ENCODE measurements at regions not wholly inside any gene's neighbourhood (a gene's known extent, or its start where the extent isn't known, plus 50 kb on each side); places are given as distances from the start of the nearest gene placed in this dataset.

- no peak overlapping the region for H3K27ac ChIP-seq (ENCODE audit: low read depth, low read length)
- DNase-seq (ENCODE audit: low read depth, low spot score) (no peak), ATAC-seq (no peak)
- BruUV-seq (replicated peaks), result no TSS peak
- H3K79me2 ChIP-seq (ENCODE audit: insufficient read depth, low read length), result no peaks in the 10 kb centered on the region
- H3K4me2 ChIP-seq (ENCODE audit: low read length), result no peak overlapping the region
- H3K9me3 ChIP-seq (ENCODE audit: control insufficient read depth in 1 of 2, insufficient read depth in 1 of 2, low read depth in 1 of 2, low read length in 2 of 2), result no peaks in the 10 kb centered on the region; a peak in 1 of 4 replicates
- no peak overlapping the region for H3K9ac ChIP-seq (ENCODE audit: low read length)
- ChIA-PET RAD21 (ENCODE audit: low non-redundant PET in 1 of 2, low total read pairs in 2 of 2, uncharacterized antibody in 2 of 2, unreplicated experiment in 2 of 2) (no interaction called here), POLR2A (no interaction called here), CTCF (no interaction called here)
- no peak overlapping the region for H2AFZ ChIP-seq (ENCODE audit: low read depth, low read length, poor library complexity, severe bottlenecking)
- H4K20me1 ChIP-seq (ENCODE audit: insufficient read depth), result no peaks in the 10 kb centered on the region
- no peaks in the 10 kb centered on the region for H3K36me3 ChIP-seq (ENCODE audit: control insufficient read depth in 1 of 2, insufficient read depth in 2 of 2, low read length in 2 of 2)
- H3K4me1 ChIP-seq (ENCODE audit: control insufficient read depth in 1 of 2, insufficient read depth in 2 of 2, low read length in 2 of 2), result no peaks in the 10 kb centered on the region
- no peak for TF ChIP-seq FOSL1 (IDR thresholded peaks at IDR 0.05; ENCODE audit: low read depth)
- no peak for TF ChIP-seq JUND (IDR thresholded peaks at IDR 0.05)
- TF ChIP-seq ZNF274 (IDR thresholded peaks at IDR 0.05; ENCODE audit: low read depth, low read length), result no peak
- TF ChIP-seq REST (IDR thresholded peaks at IDR 0.05; ENCODE audit: low read depth), result no peak
- TF ChIP-seq RAD21 (IDR thresholded peaks at IDR 0.05; ENCODE audit: low read depth), result no peak
- intact Hi-C loops (cut with micrococcal nuclease), result no loop called here
- H3K27me3 ChIP-seq (ENCODE audit: insufficient read depth, low read length), result no peaks in the 10 kb centered on the region
- H3K9me2 ChIP-seq (ENCODE audit: insufficient read depth), result no peaks in the 10 kb centered on the region
- H3K4me3 ChIP-seq (replicated peaks in 1 of 2; ENCODE audit: low read depth in 1 of 2, low read length in 2 of 2), result no peak overlapping the region
Observed at GRCh38 chr2:6579281-6579680, 286.4 kb downstream of the CMPK2 start.

DNA sequence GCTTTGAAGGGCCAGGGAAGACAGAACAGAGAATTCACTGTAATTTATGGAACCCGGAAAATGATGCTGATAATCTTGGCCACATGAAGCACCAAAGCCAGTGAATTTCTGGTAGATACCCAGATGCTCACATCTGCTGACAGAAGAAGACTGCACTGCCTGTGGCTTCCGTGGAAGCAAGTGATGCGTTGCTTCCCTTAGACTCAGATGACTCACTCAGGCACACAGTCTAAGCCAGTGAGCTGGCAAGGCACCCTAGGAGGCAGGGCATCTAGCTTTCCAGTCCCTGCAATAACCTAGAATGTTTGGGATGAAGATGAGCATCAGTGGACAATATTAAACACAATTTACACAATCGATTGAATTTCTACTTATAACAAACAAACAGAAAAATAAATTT lies 284.7 kb downstream of the CMPK2 start:
- Histone ChIP-seq H3K4me3 (replicated peaks in 1 of 2; ENCODE audit: low read depth in 1 of 2, low read length in 2 of 2) (no peak overlapping the region), H3K79me2 (ENCODE audit: insufficient read depth, low read length) (no peaks in the 10 kb centered on the region), H3K9me3 (ENCODE audit: control insufficient read depth in 1 of 2, insufficient read depth in 1 of 2, low read depth in 1 of 2, low read length in 2 of 2) (no peaks in the 10 kb centered on the region; a peak in 1 of 4 replicates), H3K9ac (ENCODE audit: low read length) (no peak overlapping the region), H3K27me3 (ENCODE audit: insufficient read depth, low read length) (no peaks in the 10 kb centered on the region), H3K9me2 (ENCODE audit: insufficient read depth) (no peaks in the 10 kb centered on the region), H2AFZ (ENCODE audit: low read depth, low read length, poor library complexity, severe bottlenecking) (no peak overlapping the region), H3K4me1 (ENCODE audit: control insufficient read depth in 1 of 2, insufficient read depth in 2 of 2, low read length in 2 of 2) (no peaks in the 10 kb centered on the region), H4K20me1 (ENCODE audit: insufficient read depth) (no peaks in the 10 kb centered on the region), H3K36me3 (ENCODE audit: control insufficient read depth in 1 of 2, insufficient read depth in 2 of 2, low read length in 2 of 2) (no peaks in the 10 kb centered on the region), H3K4me2 (ENCODE audit: low read length) (peak overlapping the region; percentile 19; the same call in 1 of the 2 replicates), H3K27ac (ENCODE audit: low read depth, low read length) (no peak overlapping the region)
- TF ChIP-seq MAX (IDR thresholded peaks at IDR 0.05), result no peak
- TF ChIP-seq FOSL1 (IDR thresholded peaks at IDR 0.05; ENCODE audit: low read depth), result no peak
- TF ChIP-seq ATF3 (IDR thresholded peaks at IDR 0.05), result no peak
- TF ChIP-seq YY1 (IDR thresholded peaks at IDR 0.05; ENCODE audit: extremely low read depth, insufficient replicate concordance, low read depth, low read length), result no peak
- TF ChIP-seq CBX3 (IDR thresholded peaks at IDR 0.05; ENCODE audit: low read depth), result no peak
- no peak for TF ChIP-seq SIN3A (IDR thresholded peaks at IDR 0.05; ENCODE audit: low read depth)
- POLR2A ChIA-PET, result no interaction called here
- RAD21 ChIA-PET (ENCODE audit: low non-redundant PET in 1 of 2, low total read pairs in 2 of 2, uncharacterized antibody in 2 of 2, unreplicated experiment in 2 of 2), result no interaction called here
- BruUV-seq (replicated peaks), result no TSS peak
- DNase-seq (ENCODE audit: low read depth, low spot score), result no peak
- CTCF ChIA-PET, result no interaction called here
- peak; percentile 71; the same call in 1 of the 2 replicates for ATAC-seq
- intact Hi-C loops (cut with micrococcal nuclease), result no loop called here

Data from HCT116 (cell line).